NB4 (cell line): ENCODE measurements at regions not wholly inside any gene's neighbourhood (a gene's known extent, or its start where the extent isn't known, plus 50 kb on each side); places are given as distances from the start of the nearest gene placed in this dataset.

ENCODE experiments used
- DNase-seq: peaks from one replicate; pipeline ENCODE4 v3.0.0; 2010; ENCODE audit warnings: low read depth
- H3K4me3 ChIP-seq: one replicate; pipeline ENCODE4 v1.5.1; 2011; ENCODE audit warnings: mild to moderate bottlenecking, low read depth, low read length, moderate library complexity
- MYC ChIP-seq: IDR thresholded peaks from 2 replicates; pipeline ENCODE4 v1.6.1; 2011; ENCODE audit warnings: low read depth, low read length
- POLR2A ChIP-seq: IDR thresholded peaks from 2 replicates; pipeline ENCODE4 v1.6.1; 2011; ENCODE audit warnings: mild to moderate bottlenecking; ENCODE audit not compliant: insufficient read length; ENCODE audit errors: extremely low read depth
- TF ChIP-seq, protein P1 (sequence below): IDR thresholded peaks from one replicate; pipeline ENCODE4 v1.5.1; 2012; ENCODE audit warnings: low read depth, low read length
- TF ChIP-seq, protein P2 (sequence below): IDR thresholded peaks from 2 replicates; pipeline ENCODE4 v1.6.1; 2011; ENCODE audit warnings: low read depth, low read length

DNA sequence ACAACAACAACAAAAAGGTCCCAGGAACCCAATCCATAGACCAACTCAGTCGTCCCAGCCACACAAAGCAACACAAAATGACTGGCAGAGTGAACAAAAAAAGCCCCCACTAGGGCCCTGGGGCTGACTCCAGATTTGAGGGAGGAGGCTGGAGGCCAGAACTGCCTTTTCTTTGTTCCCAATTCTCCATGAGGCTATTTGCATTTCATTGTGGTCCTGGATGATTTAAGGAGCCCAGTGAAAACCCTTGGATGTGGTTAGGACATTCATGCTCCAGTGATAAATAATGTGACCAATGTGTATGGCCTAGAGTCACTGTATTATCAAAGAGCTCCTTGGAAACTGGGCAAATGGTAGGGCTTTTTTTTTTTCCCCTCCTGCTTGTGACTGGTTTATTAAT lies 192.9 kb downstream of the NUAK1 start:
- TF ChIP-seq MYC: no peak
- TF ChIP-seq, protein P1, sequence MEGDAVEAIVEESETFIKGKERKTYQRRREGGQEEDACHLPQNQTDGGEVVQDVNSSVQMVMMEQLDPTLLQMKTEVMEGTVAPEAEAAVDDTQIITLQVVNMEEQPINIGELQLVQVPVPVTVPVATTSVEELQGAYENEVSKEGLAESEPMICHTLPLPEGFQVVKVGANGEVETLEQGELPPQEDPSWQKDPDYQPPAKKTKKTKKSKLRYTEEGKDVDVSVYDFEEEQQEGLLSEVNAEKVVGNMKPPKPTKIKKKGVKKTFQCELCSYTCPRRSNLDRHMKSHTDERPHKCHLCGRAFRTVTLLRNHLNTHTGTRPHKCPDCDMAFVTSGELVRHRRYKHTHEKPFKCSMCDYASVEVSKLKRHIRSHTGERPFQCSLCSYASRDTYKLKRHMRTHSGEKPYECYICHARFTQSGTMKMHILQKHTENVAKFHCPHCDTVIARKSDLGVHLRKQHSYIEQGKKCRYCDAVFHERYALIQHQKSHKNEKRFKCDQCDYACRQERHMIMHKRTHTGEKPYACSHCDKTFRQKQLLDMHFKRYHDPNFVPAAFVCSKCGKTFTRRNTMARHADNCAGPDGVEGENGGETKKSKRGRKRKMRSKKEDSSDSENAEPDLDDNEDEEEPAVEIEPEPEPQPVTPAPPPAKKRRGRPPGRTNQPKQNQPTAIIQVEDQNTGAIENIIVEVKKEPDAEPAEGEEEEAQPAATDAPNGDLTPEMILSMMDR: no peak
- TF ChIP-seq, protein P2, sequence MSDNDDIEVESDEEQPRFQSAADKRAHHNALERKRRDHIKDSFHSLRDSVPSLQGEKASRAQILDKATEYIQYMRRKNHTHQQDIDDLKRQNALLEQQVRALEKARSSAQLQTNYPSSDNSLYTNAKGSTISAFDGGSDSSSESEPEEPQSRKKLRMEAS: no peak
- TF ChIP-seq POLR2A: no peak
- no peak for DNase-seq
- no peak overlapping the region for H3K4me3 ChIP-seq

DNA sequence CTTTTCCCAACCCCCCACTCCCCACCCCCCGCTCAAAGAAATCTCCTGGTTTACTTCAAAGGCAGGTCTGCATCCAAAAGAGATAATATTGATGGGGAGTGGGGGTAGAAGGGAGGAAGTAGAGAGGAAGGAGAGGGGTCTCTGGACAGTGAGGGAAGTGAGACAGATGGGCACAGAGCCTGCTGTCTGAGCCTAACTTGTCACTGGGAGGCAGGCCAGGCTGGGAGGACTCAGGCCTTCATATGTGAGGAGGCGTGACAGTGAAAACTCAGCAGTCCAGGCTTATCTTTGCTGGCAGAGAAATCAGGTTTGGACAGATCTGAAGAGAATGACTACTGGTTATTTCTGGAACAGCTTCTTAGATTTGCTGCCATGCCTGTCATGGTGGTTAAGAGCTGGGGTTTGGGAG lies 192.3 kb downstream of the NUAK1 start:
- no peak overlapping the region for H3K4me3 ChIP-seq
- DNase-seq: no peak
- TF ChIP-seq, protein P1: no peak
- TF ChIP-seq, protein P2: no peak
- TF ChIP-seq POLR2A (no peak), MYC (no peak)

DNA sequence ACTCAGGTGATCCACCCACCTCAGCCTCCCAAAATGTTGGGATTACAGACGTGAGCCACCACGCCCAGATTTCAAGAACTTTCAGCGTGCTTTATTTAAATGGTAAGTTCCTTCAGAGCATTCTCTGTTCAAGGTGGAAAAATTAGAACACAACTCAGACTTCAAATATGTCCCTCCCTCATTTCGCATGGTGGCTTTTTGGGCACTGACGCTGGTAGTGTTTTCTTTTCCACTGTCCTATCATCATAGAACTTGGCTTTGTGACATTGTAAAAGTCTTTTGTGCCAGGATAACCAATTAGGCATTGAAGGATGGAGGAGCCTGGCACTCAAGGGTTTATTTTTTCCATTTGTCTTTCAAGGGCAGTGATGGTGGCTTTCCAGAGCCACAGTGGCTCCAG lies 190.8 kb downstream of the NUAK1 start:
- no peak for DNase-seq
- no peak overlapping the region for H3K4me3 ChIP-seq
- TF ChIP-seq MYC (no peak), POLR2A (no peak)
- TF ChIP-seq, protein P1: no peak
- TF ChIP-seq, protein P2: no peak

DNA sequence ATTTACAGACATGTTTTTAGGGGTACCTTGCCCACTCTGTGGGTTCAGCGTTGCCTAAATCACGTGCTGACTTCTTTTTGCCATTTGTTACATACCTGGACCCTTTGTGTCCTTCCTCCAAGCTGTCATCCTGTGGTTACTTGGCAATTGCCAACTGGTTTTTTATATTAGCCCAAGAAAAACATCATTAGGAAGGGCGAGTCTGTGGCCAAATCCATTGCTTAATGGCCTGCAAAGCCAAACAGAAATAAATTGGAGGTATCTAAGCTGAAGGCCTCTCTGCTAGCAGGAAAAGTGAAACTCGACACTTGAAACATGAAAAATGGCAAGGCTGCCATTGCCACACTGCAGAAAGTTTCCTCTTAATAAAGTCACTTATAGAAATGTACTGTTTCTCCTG lies 190.4 kb downstream of the NUAK1 start:
- TF ChIP-seq POLR2A: no peak
- TF ChIP-seq, protein P2: no peak
- TF ChIP-seq, protein P1: no peak
- TF ChIP-seq MYC: no peak
- no peak for DNase-seq
- H3K4me3 ChIP-seq: no peak overlapping the region

DNA sequence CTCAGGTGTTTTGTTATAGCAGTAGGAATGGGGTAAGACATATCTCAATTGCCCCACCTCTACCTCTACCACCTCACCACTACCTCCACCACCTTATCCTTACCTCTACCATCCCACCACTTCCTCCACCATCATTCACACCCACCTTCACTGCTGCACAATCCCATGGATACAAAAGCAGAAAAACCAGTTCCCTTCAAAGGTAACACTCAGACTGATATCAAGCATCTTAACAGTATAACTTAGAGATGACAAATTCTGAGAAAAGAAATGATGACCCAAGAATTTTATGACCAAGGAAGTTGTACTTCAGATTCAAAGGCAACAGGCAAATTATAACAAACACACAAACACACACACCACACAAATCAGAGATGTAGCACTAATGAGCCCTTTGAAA lies 189.4 kb downstream of the NUAK1 start:
- TF ChIP-seq, protein P2: no peak
- TF ChIP-seq POLR2A: no peak
- no peak for DNase-seq
- H3K4me3 ChIP-seq: no peak overlapping the region

DNA sequence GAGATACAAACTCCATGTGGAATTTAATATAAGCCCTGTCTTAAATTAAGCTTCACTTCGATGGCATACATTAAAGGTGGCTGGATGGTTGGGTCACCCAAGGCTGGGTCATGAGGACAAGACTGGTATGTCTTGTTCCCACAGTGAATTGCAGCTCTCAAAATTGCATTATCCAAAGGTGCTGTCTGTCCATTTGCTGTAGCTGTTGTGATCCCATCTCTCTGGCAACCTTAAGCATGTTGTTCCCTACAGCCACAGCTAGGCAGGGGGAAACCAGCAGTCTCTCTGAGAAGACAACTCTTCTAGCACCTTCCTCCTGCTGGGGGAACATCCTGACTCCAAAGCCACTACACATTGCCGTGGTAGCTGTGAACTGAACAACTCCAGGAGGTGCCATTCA lies 187.0 kb downstream of the NUAK1 start:
- no peak overlapping the region for H3K4me3 ChIP-seq
- DNase-seq: no peak
- TF ChIP-seq, protein P1: no peak
- TF ChIP-seq, protein P2: no peak
- no peak for TF ChIP-seq MYC
